ENCODE measurements at regions not wholly inside any gene's neighbourhood (a gene's known extent, or its start where the extent isn't known, plus 50 kb on each side); places are given as distances from the start of the nearest gene placed in this dataset.

- TF ChIP-seq CHD7 (IDR thresholded peaks at IDR 0.05; ENCODE audit: low read depth, low read length) (no peak), GATA2 (CRISPR knock-in tag; IDR thresholded peaks at IDR 0.05) (no peak), TAF7 (tag; IDR thresholded peaks at IDR 0.05) (no peak), SMARCA4 (IDR thresholded peaks at IDR 0.05) (no peak), SREBF1 (IDR thresholded peaks at IDR 0.05; ENCODE audit: borderline replicate concordance, low read depth, low read length) (no peak), ZNF121 (CRISPR knock-in tag; conservative IDR thresholded peaks at IDR 0.05) (no peak), STAG1 (CRISPR knock-in tag; IDR thresholded peaks at IDR 0.05; ENCODE audit: borderline replicate concordance) (no peak), BCLAF1 (IDR thresholded peaks at IDR 0.05; ENCODE audit: borderline replicate concordance in 1 of 2, control insufficient read depth in 1 of 2, low read depth in 2 of 2, low read length in 1 of 2) (no peak), ZNF408 (CRISPR knock-in tag; IDR thresholded peaks at IDR 0.05; ENCODE audit: low read depth) (no peak)
Measured at GRCh38 chr14:29140016-29140415, 373.4 kb downstream of the FOXG1 start (continued).
